ENCODE measurements at regions not wholly inside any gene's neighbourhood (a gene's known extent, or its start where the extent isn't known, plus 50 kb on each side); places are given as distances from the start of the nearest gene placed in this dataset.
"Not testable (repeated sequence)": the region's sequence is repeated elsewhere in the genome, so short reads cannot be mapped to it uniquely, and the experiment has no call there.

- ATAC-seq (no peak), DNase-seq (ENCODE audit: low spot score) (no peak)
- no peak overlapping the region for H3K4me3 Mint-ChIP-seq
- no peak overlapping the region; the same call in 1 of the 2 replicates for H3K27ac Mint-ChIP-seq
- TF ChIP-seq ZNF416 (CRISPR knock-in tag; IDR thresholded peaks at IDR 0.05) (no peak), PREB (CRISPR knock-in tag; IDR thresholded peaks at IDR 0.05; ENCODE audit: borderline replicate concordance) (no peak), E2F1 (CRISPR knock-in tag; IDR thresholded peaks at IDR 0.05) (no peak), SOX15 (CRISPR knock-in tag; IDR thresholded peaks at IDR 0.05) (no peak), CREB1 (CRISPR knock-in tag; IDR thresholded peaks at IDR 0.05) (no peak), PRRX2 (CRISPR knock-in tag; IDR thresholded peaks at IDR 0.05) (no peak), KAT7 (CRISPR knock-in tag; IDR thresholded peaks at IDR 0.05; ENCODE audit: borderline replicate concordance) (no peak), E2F4 (CRISPR knock-in tag; IDR thresholded peaks at IDR 0.05; ENCODE audit: borderline replicate concordance, low read depth) (no peak), PRDM15 (CRISPR knock-in tag; IDR thresholded peaks at IDR 0.05) (no peak), AFF4 (CRISPR knock-in tag; IDR thresholded peaks at IDR 0.05; ENCODE audit: borderline replicate concordance) (no peak), ZNF281 (CRISPR knock-in tag; IDR thresholded peaks at IDR 0.05) (no peak)
- H3K9me3 Mint-ChIP-seq: peaks cover 6% of the 10 kb centered on the region; the same call in 1 of the 2 replicates
- H3K27me3 Mint-ChIP-seq (ENCODE audit: low read depth): no peaks in the 10 kb centered on the region
- CTCF ChIA-PET: interaction anchor here (0.7 kb wide), 1 partner anchor 89 kb away, joined by 6 read pairs; no protein-coding TSS in a partner anchor
- POLR2A ChIA-PET: interaction anchor here (0.6 kb wide), 1 partner anchor 93 kb away, joined by 3 read pairs; no protein-coding TSS in a partner anchor
- no peaks in the 10 kb centered on the region for H3K36me3 Mint-ChIP-seq
- H3K4me1 Mint-ChIP-seq: peaks cover 3% of the 10 kb centered on the region
Observed at GRCh38 chr5:57002959-57003485, 51.1 kb upstream of the MIER3 start.

GRCh38 chr5:57003566-57003965, 51.6 kb upstream of the MIER3 start:
- ATAC-seq; DNase-seq (ENCODE audit: low spot score); H3K4me1 Mint-ChIP-seq; H3K27me3 Mint-ChIP-seq (ENCODE audit: low read depth); H3K36me3 Mint-ChIP-seq; H3K9me3 Mint-ChIP-seq; H3K27ac Mint-ChIP-seq; H3K4me3 Mint-ChIP-seq: not testable (repeated sequence)
- ChIA-PET CTCF (interaction anchor here (0.6 to 1.9 kb wide), 2 partner anchors 92 to 931 kb away, joined by 3 to 7 read pairs; no protein-coding TSS in a partner anchor), POLR2A (interaction anchor here (0.6 kb wide), 1 partner anchor 93 kb away, joined by 3 read pairs; no protein-coding TSS in a partner anchor)

Data from WTC11 (cell line).